ENCODE measurements at regions not wholly inside any gene's neighbourhood (a gene's known extent, or its start where the extent isn't known, plus 50 kb on each side); places are given as distances from the start of the nearest gene placed in this dataset.
A peak's percentile ranks its signal among the peaks of the same experiment; 100 is the strongest.
"Not testable (repeated sequence)": the region's sequence is repeated elsewhere in the genome, so short reads cannot be mapped to it uniquely, and the experiment has no call there.

DNA sequence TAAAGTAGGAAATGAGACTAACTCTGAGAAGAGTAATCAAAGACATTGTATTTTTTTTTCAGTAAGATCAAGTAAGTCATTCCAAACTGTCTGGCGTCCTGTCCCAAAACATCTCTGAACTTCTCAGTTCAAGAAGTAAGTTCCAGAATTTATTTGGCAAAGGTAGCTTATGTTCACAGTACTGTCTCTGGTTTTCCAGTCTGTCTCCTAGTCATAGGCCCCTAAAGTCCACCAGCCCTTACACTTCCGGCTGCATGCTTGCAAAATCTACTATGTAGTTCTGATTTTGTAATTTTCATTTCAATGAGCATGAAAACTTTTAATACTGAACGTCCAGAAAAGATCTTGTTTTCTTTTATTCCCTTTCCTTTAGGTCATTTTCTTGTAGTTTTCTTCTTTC, 61.4 kb upstream of the S1PR1 start (continued):
- TF ChIP-seq, protein P1, sequence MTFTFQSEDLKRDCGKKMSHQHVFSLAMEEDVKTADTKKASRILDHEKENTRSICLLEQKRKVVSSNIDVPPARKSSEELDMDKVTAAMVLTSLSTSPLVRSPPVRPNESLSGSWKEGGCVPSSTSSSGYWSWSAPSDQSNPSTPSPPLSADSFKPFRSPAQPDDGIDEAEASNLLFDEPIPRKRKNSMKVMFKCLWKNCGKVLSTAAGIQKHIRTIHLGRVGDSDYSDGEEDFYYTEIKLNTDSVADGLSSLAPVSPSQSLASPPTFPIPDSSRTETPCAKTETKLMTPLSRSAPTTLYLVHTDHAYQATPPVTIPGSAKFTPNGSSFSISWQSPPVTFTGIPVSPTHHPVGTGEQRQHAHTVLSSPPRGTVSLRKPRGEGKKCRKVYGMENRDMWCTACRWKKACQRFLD (tag by site-specific recombination; IDR thresholded peaks at IDR 0.05): no peak
- TF ChIP-seq ZNF140 (tag by site-specific recombination; IDR thresholded peaks at IDR 0.05): no peak
- TF ChIP-seq, protein P2, sequence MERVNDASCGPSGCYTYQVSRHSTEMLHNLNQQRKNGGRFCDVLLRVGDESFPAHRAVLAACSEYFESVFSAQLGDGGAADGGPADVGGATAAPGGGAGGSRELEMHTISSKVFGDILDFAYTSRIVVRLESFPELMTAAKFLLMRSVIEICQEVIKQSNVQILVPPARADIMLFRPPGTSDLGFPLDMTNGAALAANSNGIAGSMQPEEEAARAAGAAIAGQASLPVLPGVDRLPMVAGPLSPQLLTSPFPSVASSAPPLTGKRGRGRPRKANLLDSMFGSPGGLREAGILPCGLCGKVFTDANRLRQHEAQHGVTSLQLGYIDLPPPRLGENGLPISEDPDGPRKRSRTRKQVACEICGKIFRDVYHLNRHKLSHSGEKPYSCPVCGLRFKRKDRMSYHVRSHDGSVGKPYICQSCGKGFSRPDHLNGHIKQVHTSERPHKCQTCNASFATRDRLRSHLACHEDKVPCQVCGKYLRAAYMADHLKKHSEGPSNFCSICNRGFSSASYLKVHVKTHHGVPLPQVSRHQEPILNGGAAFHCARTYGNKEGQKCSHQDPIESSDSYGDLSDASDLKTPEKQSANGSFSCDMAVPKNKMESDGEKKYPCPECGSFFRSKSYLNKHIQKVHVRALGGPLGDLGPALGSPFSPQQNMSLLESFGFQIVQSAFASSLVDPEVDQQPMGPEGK (tag by site-specific recombination; IDR thresholded peaks at IDR 0.05): no peak
- no peak for TF ChIP-seq TRIM28 (IDR thresholded peaks at IDR 0.05; ENCODE audit: borderline replicate concordance, low read length)
- no peak for TF ChIP-seq ZNF843 (tag by site-specific recombination; IDR thresholded peaks at IDR 0.05)
- TF ChIP-seq ZNF433 (tag by site-specific recombination; IDR thresholded peaks at IDR 0.05; ENCODE audit: low read depth): no peak
- TF ChIP-seq ZNF473 (tag by site-specific recombination; IDR thresholded peaks at IDR 0.05): no peak
- no peak for TF ChIP-seq ZNF529 (tag by site-specific recombination; IDR thresholded peaks at IDR 0.05; ENCODE audit: insufficient replicate concordance)

DNA sequence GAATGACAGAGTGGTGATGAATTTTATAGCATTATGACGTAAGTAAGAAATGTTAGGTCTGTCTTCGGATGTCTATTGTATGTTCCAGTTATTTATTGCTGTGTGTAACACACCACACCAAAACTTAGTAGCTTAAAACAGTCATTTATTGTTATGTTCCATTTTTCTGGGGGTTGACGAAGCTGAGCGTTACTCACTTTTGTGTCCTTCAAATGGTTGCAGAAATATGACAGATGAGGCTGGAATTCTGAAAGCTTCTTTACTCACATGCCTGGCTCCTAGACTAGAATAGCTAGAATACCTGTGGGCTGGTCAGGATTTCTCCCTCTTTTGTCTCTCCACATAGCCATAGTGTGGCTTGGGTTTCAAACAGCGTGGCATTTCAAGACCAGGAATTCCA, 62.1 kb upstream of the S1PR1 start:
- Histone ChIP-seq H3K27ac (ENCODE audit: extremely low read depth, low read depth, low read length) (no peak overlapping the region), H3K9me3 (ENCODE audit: control insufficient read depth, insufficient read depth, low read depth, low read length) (no peaks in the 10 kb centered on the region), H3K36me3 (ENCODE audit: control insufficient read depth in 2 of 2, insufficient read depth in 1 of 2, low read length in 2 of 2) (no peaks in the 10 kb centered on the region), H3K4me1 (ENCODE audit: control insufficient read depth, insufficient read depth, low read length) (no peaks in the 10 kb centered on the region), H3K4me3 (ENCODE audit: low read depth, low read length) (no peak overlapping the region)
- POLR2A ChIA-PET: no interaction called here
- CTCF ChIA-PET: interaction anchor here (0.6 kb wide), 1 partner anchor 18 kb away, joined by 3 read pairs; no protein-coding TSS in a partner anchor
- TF ChIP-seq TRIM28 (IDR thresholded peaks at IDR 0.05; ENCODE audit: borderline replicate concordance, low read length) (no peak), GLIS1 (tag by site-specific recombination; IDR thresholded peaks at IDR 0.05) (no peak), ZNF175 (tag by site-specific recombination; IDR thresholded peaks at IDR 0.05) (no peak)
- TF ChIP-seq, protein P3, sequence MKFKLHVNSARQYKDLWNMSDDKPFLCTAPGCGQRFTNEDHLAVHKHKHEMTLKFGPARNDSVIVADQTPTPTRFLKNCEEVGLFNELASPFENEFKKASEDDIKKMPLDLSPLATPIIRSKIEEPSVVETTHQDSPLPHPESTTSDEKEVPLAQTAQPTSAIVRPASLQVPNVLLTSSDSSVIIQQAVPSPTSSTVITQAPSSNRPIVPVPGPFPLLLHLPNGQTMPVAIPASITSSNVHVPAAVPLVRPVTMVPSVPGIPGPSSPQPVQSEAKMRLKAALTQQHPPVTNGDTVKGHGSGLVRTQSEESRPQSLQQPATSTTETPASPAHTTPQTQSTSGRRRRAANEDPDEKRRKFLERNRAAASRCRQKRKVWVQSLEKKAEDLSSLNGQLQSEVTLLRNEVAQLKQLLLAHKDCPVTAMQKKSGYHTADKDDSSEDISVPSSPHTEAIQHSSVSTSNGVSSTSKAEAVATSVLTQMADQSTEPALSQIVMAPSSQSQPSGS (tag by site-specific recombination; IDR thresholded peaks at IDR 0.05; ENCODE audit: low read depth): no peak
- TF ChIP-seq, protein P4, sequence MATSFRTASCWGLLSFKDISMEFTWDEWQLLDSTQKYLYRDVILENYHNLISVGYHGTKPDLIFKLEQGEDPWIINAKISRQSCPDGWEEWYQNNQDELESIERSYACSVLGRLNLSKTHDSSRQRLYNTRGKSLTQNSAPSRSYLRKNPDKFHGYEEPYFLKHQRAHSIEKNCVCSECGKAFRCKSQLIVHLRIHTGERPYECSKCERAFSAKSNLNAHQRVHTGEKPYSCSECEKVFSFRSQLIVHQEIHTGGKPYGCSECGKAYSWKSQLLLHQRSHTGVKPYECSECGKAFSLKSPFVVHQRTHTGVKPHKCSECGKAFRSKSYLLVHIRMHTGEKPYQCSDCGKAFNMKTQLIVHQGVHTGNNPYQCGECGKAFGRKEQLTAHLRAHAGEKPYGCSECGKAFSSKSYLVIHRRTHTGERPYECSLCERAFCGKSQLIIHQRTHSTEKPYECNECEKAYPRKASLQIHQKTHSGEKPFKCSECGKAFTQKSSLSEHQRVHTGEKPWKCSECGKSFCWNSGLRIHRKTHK (tag by site-specific recombination; IDR thresholded peaks at IDR 0.05): no peak

DNA sequence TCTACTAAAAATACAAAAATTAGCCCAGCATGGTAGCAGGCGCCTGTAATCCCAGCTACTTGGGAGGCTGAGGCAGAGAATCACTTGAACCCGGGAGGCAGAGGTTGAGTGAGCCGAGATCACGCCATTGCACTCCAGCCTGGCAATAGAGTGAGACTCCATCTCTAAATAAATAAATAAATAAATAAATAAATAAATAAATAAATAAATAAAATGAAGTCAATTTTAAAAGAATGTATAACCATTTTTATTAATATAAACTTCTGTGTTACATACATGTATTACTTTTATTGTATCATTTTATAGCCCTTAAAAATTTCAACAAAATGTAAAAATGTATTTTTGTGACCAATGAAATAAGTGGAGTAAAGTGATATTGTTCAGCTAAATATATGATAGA, 62.5 kb upstream of the S1PR1 start:
- POLR2A ChIA-PET; H3K4me3 ChIP-seq (ENCODE audit: low read depth, low read length); H3K36me3 ChIP-seq (ENCODE audit: control insufficient read depth in 2 of 2, insufficient read depth in 1 of 2, low read length in 2 of 2); H3K27ac ChIP-seq (ENCODE audit: extremely low read depth, low read depth, low read length); H3K9me3 ChIP-seq (ENCODE audit: control insufficient read depth, insufficient read depth, low read depth, low read length); CTCF ChIA-PET; H3K4me1 ChIP-seq (ENCODE audit: control insufficient read depth, insufficient read depth, low read length): not testable (repeated sequence)
- 0 out of 2 replicates have a peak, but pooled peaks have one; percentile 57 for TF ChIP-seq ZNF266 (tag by site-specific recombination; IDR thresholded peaks at IDR 0.05; ENCODE audit: low read depth)
- TF ChIP-seq, protein P5, sequence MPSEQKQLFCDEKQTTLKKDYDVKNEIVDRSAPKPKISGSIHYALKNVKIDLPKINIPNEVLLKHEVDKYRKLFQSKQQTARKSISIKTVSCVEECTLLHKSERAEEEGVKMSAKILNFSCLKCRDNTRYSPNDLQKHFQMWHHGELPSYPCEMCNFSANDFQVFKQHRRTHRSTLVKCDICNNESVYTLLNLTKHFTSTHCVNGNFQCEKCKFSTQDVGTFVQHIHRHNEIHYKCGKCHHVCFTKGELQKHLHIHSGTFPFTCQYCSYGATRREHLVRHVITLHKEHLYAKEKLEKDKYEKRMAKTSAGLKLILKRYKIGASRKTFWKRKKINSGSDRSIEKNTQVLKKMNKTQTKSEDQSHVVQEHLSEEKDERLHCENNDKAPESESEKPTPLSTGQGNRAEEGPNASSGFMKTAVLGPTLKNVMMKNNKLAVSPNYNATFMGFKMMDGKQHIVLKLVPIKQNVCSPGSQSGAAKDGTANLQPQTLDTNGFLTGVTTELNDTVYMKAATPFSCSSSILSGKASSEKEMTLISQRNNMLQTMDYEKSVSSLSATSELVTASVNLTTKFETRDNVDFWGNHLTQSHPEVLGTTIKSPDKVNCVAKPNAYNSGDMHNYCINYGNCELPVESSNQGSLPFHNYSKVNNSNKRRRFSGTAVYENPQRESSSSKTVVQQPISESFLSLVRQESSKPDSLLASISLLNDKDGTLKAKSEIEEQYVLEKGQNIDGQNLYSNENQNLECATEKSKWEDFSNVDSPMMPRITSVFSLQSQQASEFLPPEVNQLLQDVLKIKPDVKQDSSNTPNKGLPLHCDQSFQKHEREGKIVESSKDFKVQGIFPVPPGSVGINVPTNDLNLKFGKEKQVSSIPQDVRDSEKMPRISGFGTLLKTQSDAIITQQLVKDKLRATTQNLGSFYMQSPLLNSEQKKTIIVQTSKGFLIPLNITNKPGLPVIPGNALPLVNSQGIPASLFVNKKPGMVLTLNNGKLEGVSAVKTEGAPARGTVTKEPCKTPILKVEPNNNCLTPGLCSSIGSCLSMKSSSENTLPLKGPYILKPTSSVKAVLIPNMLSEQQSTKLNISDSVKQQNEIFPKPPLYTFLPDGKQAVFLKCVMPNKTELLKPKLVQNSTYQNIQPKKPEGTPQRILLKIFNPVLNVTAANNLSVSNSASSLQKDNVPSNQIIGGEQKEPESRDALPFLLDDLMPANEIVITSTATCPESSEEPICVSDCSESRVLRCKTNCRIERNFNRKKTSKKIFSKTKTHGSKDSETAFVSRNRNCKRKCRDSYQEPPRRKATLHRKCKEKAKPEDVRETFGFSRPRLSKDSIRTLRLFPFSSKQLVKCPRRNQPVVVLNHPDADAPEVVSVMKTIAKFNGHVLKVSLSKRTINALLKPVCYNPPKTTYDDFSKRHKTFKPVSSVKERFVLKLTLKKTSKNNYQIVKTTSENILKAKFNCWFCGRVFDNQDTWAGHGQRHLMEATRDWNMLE (tag by site-specific recombination; conservative IDR thresholded peaks at IDR 0.05; ENCODE audit: low read depth): peak; percentile 80
- 0 out of 2 replicates have a peak, but pooled peaks have one; percentile 15 for TF ChIP-seq ZNF530 (tag by site-specific recombination; IDR thresholded peaks at IDR 0.05; ENCODE audit: low read depth)
- TF ChIP-seq ZBTB8A (tag by site-specific recombination; IDR thresholded peaks at IDR 0.05): peak; percentile 46; the same call in 1 of the 2 replicates
- TF ChIP-seq ZNF354C (tag by site-specific recombination; IDR thresholded peaks at IDR 0.05; ENCODE audit: borderline replicate concordance, low read depth): 0 out of 2 replicates have a peak, but pooled peaks have one; percentile 31
- 0 out of 2 replicates have a peak, but pooled peaks have one; percentile 14 for TF ChIP-seq ZNF433 (tag by site-specific recombination; IDR thresholded peaks at IDR 0.05; ENCODE audit: low read depth)
- TF ChIP-seq ZNF510 (tag by site-specific recombination; IDR thresholded peaks at IDR 0.05; ENCODE audit: insufficient replicate concordance): peak; percentile 75
- TF ChIP-seq ZNF555 (tag by site-specific recombination; conservative IDR thresholded peaks at IDR 0.05): peak; percentile 79
- peak; percentile 37; the same call in 1 of the 2 replicates for TF ChIP-seq ZNF629 (tag by site-specific recombination; IDR thresholded peaks at IDR 0.05)

Data from HEK293 (cell line).